Fibroblast of lung (primary cell): ENCODE measurements at regions not wholly inside any gene's neighbourhood (a gene's known extent, or its start where the extent isn't known, plus 50 kb on each side); places are given as distances from the start of the nearest gene placed in this dataset.

Experiments
- DNase-seq, 2 donors: peaks; one replicate each; pipeline versions ENCODE4 v3.0.0 to v3.0.0-alpha.2; 2010; ENCODE audit warnings: low read depth in 2 of 2
- H2AFZ ChIP-seq: 2 replicates; pipeline ENCODE4 v1.5.1; 2012; ENCODE audit warnings: low read length, control low read depth, inconsistent platforms
- H3K27ac ChIP-seq: 2 replicates; pipeline ENCODE4 v1.5.1; 2011; ENCODE audit warnings: low read length, control low read depth; ENCODE audit not compliant: insufficient read depth
- H3K27me3 ChIP-seq: 2 replicates; pipeline ENCODE4 v1.5.1; 2011; ENCODE audit warnings: mild to moderate bottlenecking, low read length; ENCODE audit not compliant: control insufficient read depth, insufficient read depth
- H3K36me3 ChIP-seq: 2 replicates; pipeline ENCODE4 v1.5.1; 2011; ENCODE audit warnings: low read length; ENCODE audit not compliant: control insufficient read depth, insufficient read depth
- H3K4me1 ChIP-seq: 2 replicates; pipeline ENCODE4 v1.5.1; 2011; ENCODE audit warnings: low read length; ENCODE audit not compliant: control insufficient read depth, insufficient read depth; ENCODE audit errors: extremely low read depth
- H3K4me2 ChIP-seq: 2 replicates; pipeline ENCODE4 v1.5.1; 2011; ENCODE audit warnings: low read length, control low read depth; ENCODE audit not compliant: insufficient read depth; ENCODE audit errors: extremely low read depth
- H3K4me3 ChIP-seq, 4 experiments: fragments of 200-600 bp in 1 of 4; sonication (generic) in 1 of 4; replicated peaks in 1 of 4; 2 replicates each; pipeline ENCODE4 v1.5.1; 2011 to 2016; ENCODE audit warnings: low read length in 4 of 4, low read depth in 3 of 4, mild to moderate bottlenecking in 3 of 4, control low read depth in 2 of 4, inconsistent platforms in 1 of 4, mixed read lengths in 1 of 4; ENCODE audit not compliant: insufficient read depth in 1 of 4; ENCODE audit errors: control extremely low read depth in 1 of 4
- H3K79me2 ChIP-seq: 2 replicates; pipeline ENCODE4 v1.5.1; 2012; ENCODE audit warnings: mild to moderate bottlenecking, low read length, inconsistent platforms; ENCODE audit not compliant: control insufficient read depth, insufficient read depth
- H3K9ac ChIP-seq: 2 replicates; pipeline ENCODE4 v1.5.1; 2011; ENCODE audit warnings: mild to moderate bottlenecking, low read length, control low read depth; ENCODE audit not compliant: insufficient read depth
- H3K9me3 ChIP-seq: 2 replicates; pipeline ENCODE4 v1.5.1; 2012; ENCODE audit warnings: low read depth, low read length; ENCODE audit not compliant: control insufficient read depth, insufficient read depth
- H4K20me1 ChIP-seq: 2 replicates; pipeline ENCODE4 v1.5.1; 2011; ENCODE audit warnings: low read length; ENCODE audit not compliant: control insufficient read depth, insufficient read depth; ENCODE audit errors: extremely low read depth
- EZH2 ChIP-seq: IDR thresholded peaks from 2 replicates; pipeline ENCODE4 v1.5.1; 2012; ENCODE audit warnings: low read length, control low read depth, mild to moderate bottlenecking; ENCODE audit errors: missing control alignments
- TF ChIP-seq, protein P1 (sequence below), 2 donors: IDR thresholded peaks in 1 of 2; conservative IDR thresholded peaks in 1 of 2; 1 replicate in 1 of 2; 2 replicates in 1 of 2; pipeline ENCODE4 v1.5.1; 2011 to 2012; ENCODE audit warnings: low read length in 2 of 2, control low read depth in 1 of 2, inconsistent platforms in 1 of 2, low read depth in 1 of 2, mild to moderate bottlenecking in 1 of 2

DNA sequence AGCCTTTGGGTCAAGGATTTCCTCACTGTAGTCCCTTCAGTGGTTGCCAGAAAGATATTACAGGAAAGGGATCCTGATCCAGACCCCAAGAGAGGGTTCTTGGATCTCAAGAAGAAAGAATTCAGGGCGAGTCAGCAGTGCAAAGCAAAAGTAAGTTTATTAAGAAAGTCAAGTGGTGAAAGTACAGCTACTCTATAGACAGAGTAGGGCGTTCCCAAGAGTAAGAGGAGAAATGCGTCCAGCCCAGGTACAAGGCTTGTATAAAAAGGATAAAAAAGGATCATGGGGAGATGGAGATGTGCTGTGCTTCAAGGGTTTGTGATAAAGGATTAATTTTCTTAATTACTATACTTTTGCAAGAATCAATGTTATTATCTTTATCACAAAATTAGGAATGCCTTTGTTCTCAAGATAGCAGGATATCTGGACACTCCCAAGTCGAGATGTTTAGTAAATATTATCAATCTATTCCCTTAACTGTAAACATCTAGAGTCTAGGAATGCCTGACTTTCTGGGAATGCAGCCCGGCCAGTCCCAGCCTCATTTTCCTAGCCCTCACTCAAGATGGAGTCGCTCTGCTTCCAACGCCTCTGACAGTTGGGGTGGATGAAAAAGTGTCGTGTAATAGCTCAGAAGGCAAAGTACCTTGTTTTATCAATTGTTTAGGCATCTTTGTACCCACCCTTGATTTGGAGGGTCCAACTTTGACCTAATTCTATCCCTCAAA is 360.7 kb downstream of the GPM6A start:
- no peak overlapping the region for H3K4me3 ChIP-seq
- TF ChIP-seq EZH2 = no peak
- TF ChIP-seq, protein P1, sequence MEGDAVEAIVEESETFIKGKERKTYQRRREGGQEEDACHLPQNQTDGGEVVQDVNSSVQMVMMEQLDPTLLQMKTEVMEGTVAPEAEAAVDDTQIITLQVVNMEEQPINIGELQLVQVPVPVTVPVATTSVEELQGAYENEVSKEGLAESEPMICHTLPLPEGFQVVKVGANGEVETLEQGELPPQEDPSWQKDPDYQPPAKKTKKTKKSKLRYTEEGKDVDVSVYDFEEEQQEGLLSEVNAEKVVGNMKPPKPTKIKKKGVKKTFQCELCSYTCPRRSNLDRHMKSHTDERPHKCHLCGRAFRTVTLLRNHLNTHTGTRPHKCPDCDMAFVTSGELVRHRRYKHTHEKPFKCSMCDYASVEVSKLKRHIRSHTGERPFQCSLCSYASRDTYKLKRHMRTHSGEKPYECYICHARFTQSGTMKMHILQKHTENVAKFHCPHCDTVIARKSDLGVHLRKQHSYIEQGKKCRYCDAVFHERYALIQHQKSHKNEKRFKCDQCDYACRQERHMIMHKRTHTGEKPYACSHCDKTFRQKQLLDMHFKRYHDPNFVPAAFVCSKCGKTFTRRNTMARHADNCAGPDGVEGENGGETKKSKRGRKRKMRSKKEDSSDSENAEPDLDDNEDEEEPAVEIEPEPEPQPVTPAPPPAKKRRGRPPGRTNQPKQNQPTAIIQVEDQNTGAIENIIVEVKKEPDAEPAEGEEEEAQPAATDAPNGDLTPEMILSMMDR (conservative IDR thresholded peaks at IDR 0.05 in 1 of 2, IDR thresholded peaks at IDR 0.05 in 1 of 2; ENCODE audit: low read depth in 1 of 2, low read length in 2 of 2) = no peak
- no peak overlapping the region for H3K27ac ChIP-seq
- H2AFZ ChIP-seq = no peak overlapping the region
- H3K79me2 ChIP-seq = no peaks in the 10 kb centered on the region
- no peak for DNase-seq
- no peaks in the 10 kb centered on the region for H3K27me3 ChIP-seq
- H4K20me1 ChIP-seq = no peaks in the 10 kb centered on the region
- no peaks in the 10 kb centered on the region for H3K4me1 ChIP-seq
- no peak overlapping the region for H3K9ac ChIP-seq
- H3K36me3 ChIP-seq = no peaks in the 10 kb centered on the region
- no peak overlapping the region for H3K4me2 ChIP-seq
- H3K9me3 ChIP-seq = no peaks in the 10 kb centered on the region

DNA sequence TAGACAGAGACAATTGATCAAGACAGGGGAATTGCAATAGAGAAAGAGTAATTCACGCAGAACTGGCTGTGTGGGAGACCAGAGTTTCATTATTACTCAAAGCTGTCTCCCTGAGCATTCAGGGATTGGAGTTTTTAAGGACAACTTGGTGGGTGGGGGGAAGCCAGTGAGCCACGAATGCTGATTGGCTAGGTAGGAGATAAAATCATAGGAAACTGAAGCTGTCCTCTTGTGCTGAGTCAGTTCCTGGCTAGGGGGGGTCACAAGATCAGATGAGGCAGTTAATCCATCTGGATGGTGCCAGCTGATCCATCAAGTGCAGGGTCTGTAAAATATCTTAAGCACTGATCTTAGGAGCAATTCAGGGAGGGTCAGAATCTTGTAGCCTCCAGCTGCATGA is 358.6 kb downstream of the GPM6A start:
- Histone ChIP-seq H3K9me3 (no peaks in the 10 kb centered on the region), H3K79me2 (no peaks in the 10 kb centered on the region), H3K4me1 (no peaks in the 10 kb centered on the region), H3K27me3 (no peaks in the 10 kb centered on the region), H3K9ac (no peak overlapping the region), H2AFZ (no peak overlapping the region), H3K4me3 (no peak overlapping the region), H4K20me1 (no peaks in the 10 kb centered on the region), H3K4me2 (no peak overlapping the region), H3K27ac (no peak overlapping the region), H3K36me3 (no peaks in the 10 kb centered on the region)
- peak in 1 of 2 donors; percentile 42 for DNase-seq
- TF ChIP-seq EZH2 = no peak
- TF ChIP-seq, protein P1 (conservative IDR thresholded peaks at IDR 0.05 in 1 of 2, IDR thresholded peaks at IDR 0.05 in 1 of 2; ENCODE audit: low read depth in 1 of 2, low read length in 2 of 2) = no peak

DNA sequence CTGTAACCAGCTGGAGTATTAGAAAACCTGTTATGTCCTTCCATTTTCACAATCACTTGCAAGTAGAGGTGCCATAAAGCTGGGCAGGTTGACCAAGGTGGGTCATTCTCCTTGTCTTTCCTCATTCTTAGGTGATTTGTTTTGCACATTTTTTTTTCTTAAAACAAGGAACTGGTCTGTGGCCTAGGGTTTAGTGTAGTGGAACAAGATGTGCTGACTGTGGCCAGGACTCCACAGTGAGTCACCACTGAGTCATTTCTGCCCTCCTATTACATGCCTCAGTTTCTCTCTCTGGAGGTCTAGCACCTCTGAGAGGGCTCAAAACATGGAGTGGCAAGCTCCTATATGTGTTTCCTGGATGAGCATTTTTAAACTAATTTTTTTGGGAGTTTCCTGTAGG is 355.9 kb downstream of the GPM6A start:
- no peaks in the 10 kb centered on the region for H3K4me1 ChIP-seq
- H3K9ac ChIP-seq = no peak overlapping the region
- no peaks in the 10 kb centered on the region for H3K79me2 ChIP-seq
- H2AFZ ChIP-seq = no peak overlapping the region
- H3K27me3 ChIP-seq = no peaks in the 10 kb centered on the region
- H3K36me3 ChIP-seq = no peaks in the 10 kb centered on the region
- H3K4me3 ChIP-seq = no peak overlapping the region
- no peaks in the 10 kb centered on the region for H3K9me3 ChIP-seq
- peak in 1 of 2 donors; percentile 22 for DNase-seq
- no peak overlapping the region for H3K27ac ChIP-seq
- H3K4me2 ChIP-seq = no peak overlapping the region
- no peaks in the 10 kb centered on the region for H4K20me1 ChIP-seq
- TF ChIP-seq, protein P1 (conservative IDR thresholded peaks at IDR 0.05 in 1 of 2, IDR thresholded peaks at IDR 0.05 in 1 of 2; ENCODE audit: low read depth in 1 of 2, low read length in 2 of 2) = no peak
- TF ChIP-seq EZH2 = no peak
